PC-9 (cell line): ENCODE measurements at regions not wholly inside any gene's neighbourhood (a gene's known extent, or its start where the extent isn't known, plus 50 kb on each side); places are given as distances from the start of the nearest gene placed in this dataset.

Experiments used
- BruUV-seq: library from RNA; stranded (reverse); fragments of 400-500 nt; replicated peaks from 2 replicates; lab custom pipeline; 2021; lab: Mats Ljungman, UMichigan
- CTCF ChIA-PET: fragments of 300-600 bp; sonication (Branson Sonifier 250); formaldehyde crosslinking; loops from one replicate; lab custom pipeline; 2022; ENCODE audit warnings: antibody characterized with exemption; lab: Charles Lee
- POLR2A ChIA-PET: fragments of 300-600 bp; sonication (Branson Sonifier 250); formaldehyde crosslinking; loops from one replicate; lab custom pipeline; 2022; ENCODE audit warnings: antibody characterized with exemption; ENCODE audit not compliant: unreplicated experiment; lab: Charles Lee
- DNase-seq, 2 experiments: peaks; one replicate each; pipeline versions ENCODE4 v3.0.0 to v3.0.0-alpha.2; 2015 to 2022; ENCODE audit warnings: mixed read lengths in 1 of 2
- H2AFZ ChIP-seq: fragments of 200-600 bp; sonication (generic); 2 replicates; pipeline ENCODE4 v1.8.1; 2017; ENCODE audit warnings: antibody characterized with exemption
- H3F3A ChIP-seq: fragments of 200-600 bp; sonication (generic); 2 replicates; pipeline ENCODE4 v1.8.1; 2017; ENCODE audit warnings: antibody characterized with exemption, mild to moderate bottlenecking, low read depth; ENCODE audit not compliant: insufficient read depth
- H3K27ac ChIP-seq: fragments of 200-600 bp; sonication (generic); 2 replicates; pipeline ENCODE4 v1.6.1; 2016; ENCODE audit warnings: mixed run types
- H3K27me3 ChIP-seq: fragments of 200-600 bp; sonication (generic); 2 replicates; pipeline ENCODE4 v1.6.1; 2016; ENCODE audit warnings: low read depth, mixed run types; ENCODE audit not compliant: insufficient read depth
- H3K36me3 ChIP-seq: fragments of 200-600 bp; sonication (generic); 2 replicates; pipeline ENCODE4 v1.6.1; 2016; ENCODE audit warnings: low read depth, mixed run types
- H3K4me1 ChIP-seq: fragments of 200-600 bp; sonication (generic); replicated peaks from 2 replicates; pipeline ENCODE4 v1.6.1; 2016; ENCODE audit warnings: mixed run types; ENCODE audit not compliant: insufficient read depth
- H3K4me2 ChIP-seq: fragments of 200-600 bp; sonication (generic); 2 replicates; pipeline ENCODE4 v1.6.1; 2017; ENCODE audit warnings: mixed run types
- H3K4me3 ChIP-seq: fragments of 200-600 bp; sonication (generic); 2 replicates; pipeline ENCODE4 v1.6.1; 2016; ENCODE audit warnings: mixed run types
- H3K79me2 ChIP-seq: fragments of 200-600 bp; sonication (generic); 2 replicates; pipeline ENCODE4 v1.6.1; 2017; ENCODE audit warnings: low read depth, mixed run types
- H3K9me2 ChIP-seq: fragments of 200-600 bp; sonication (generic); 2 replicates; pipeline ENCODE4 v1.8.1; 2017; ENCODE audit warnings: mild to moderate bottlenecking; ENCODE audit not compliant: insufficient read depth
- H3K9me3 ChIP-seq: fragments of 200-600 bp; sonication (generic); 2 replicates; pipeline ENCODE4 v1.8.1; 2016; ENCODE audit warnings: low read depth; ENCODE audit not compliant: insufficient read depth
- H4K20me1 ChIP-seq: fragments of 200-600 bp; sonication (generic); 2 replicates; pipeline ENCODE4 v1.8.1; 2017; ENCODE audit not compliant: insufficient read depth
- EZH2 ChIP-seq: fragments of 200-600 bp; sonication (generic); IDR thresholded peaks from 2 replicates; pipeline ENCODE4 v1.8.0; 2017; ENCODE audit warnings: antibody characterized with exemption, low read depth
- intact Hi-C: fragments of 100-400 bp; cut with micrococcal nuclease; formaldehyde crosslinking; loops from one replicate; pipeline ENCODE4 v1.10.0; 2022; ENCODE audit not compliant: unreplicated experiment
- TF ChIP-seq, protein P1 (sequence below): fragments of 200-600 bp; sonication (generic); conservative IDR thresholded peaks from 2 replicates; pipeline ENCODE4 v1.6.1; 2017; ENCODE audit warnings: mixed run types, antibody characterized with exemption, mild to moderate bottlenecking, moderate library complexity

DNA sequence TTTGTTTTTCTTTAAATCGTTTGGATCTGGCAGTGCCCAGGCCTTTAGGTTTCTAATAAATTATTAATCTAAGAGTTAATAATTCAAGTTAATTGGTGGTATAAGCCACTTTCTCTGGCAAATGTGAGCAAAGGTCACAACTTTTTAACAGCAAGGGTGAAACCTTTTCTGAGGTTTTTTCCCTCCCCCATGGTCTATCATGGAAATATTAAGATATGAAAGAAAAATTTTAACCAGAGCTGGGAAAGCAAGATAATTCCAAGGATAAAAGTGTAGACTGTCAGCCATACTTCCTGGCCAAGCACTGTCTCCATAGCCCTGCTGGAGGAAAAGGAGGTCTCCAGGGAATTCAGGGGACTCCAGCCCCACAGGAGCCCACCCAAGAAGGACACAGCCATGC lies 341.2 kb downstream of the SETD4 start:
- intact Hi-C loops: no loop called here
- Histone ChIP-seq H3K9me2 (no peaks in the 10 kb centered on the region), H3K27ac (no peak overlapping the region), H3K4me2 (no peak overlapping the region), H2AFZ (no peak overlapping the region), H3K36me3 (no peaks in the 10 kb centered on the region), H3K4me3 (no peak overlapping the region), H3K9me3 (no peaks in the 10 kb centered on the region), H3K79me2 (no peaks in the 10 kb centered on the region), H4K20me1 (no peaks in the 10 kb centered on the region), H3F3A (no peaks in the 10 kb centered on the region), H3K27me3 (no peaks in the 10 kb centered on the region), H3K4me1 (no peaks in the 10 kb centered on the region)
- no peak for DNase-seq
- POLR2A ChIA-PET: no interaction called here
- no peak for TF ChIP-seq EZH2
- TF ChIP-seq, protein P1, sequence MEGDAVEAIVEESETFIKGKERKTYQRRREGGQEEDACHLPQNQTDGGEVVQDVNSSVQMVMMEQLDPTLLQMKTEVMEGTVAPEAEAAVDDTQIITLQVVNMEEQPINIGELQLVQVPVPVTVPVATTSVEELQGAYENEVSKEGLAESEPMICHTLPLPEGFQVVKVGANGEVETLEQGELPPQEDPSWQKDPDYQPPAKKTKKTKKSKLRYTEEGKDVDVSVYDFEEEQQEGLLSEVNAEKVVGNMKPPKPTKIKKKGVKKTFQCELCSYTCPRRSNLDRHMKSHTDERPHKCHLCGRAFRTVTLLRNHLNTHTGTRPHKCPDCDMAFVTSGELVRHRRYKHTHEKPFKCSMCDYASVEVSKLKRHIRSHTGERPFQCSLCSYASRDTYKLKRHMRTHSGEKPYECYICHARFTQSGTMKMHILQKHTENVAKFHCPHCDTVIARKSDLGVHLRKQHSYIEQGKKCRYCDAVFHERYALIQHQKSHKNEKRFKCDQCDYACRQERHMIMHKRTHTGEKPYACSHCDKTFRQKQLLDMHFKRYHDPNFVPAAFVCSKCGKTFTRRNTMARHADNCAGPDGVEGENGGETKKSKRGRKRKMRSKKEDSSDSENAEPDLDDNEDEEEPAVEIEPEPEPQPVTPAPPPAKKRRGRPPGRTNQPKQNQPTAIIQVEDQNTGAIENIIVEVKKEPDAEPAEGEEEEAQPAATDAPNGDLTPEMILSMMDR: no peak
- BruUV-seq: no TSS peak
- CTCF ChIA-PET: no interaction called here

DNA sequence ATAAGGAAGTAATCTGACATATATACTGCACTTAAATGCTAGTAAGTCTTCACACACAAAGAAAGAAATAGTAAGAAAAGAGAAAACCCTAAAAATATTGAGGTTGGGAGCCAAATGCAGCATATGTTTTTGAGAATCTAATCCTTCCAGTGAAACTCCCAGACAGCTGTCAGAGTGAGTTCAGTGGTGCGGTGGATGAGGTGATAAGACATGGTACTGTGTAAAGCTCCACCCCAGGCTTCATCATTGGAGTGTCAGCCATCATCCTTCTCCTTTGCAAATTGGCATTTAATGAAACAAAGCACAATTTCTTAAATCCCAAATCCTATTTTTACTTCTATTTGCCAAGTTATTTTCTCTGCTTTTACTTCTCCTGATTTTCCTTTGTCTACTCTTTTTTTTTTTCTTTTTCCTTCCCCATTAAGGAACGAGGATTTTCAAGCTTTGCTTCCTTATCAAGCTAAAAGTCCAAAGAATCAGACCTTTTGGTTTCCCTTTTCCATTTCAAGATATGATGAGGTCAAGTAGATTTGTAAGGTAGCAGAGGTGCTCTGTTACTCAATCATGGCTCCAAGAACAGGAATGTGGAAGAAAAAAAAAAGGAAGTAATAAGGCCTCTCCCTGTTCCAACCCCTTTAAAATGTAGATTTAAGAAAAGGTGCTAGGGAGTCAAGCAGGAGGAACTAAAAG lies 343.3 kb downstream of the SETD4 start:
- H3K9me2 ChIP-seq: no peaks in the 10 kb centered on the region
- H3K4me2 ChIP-seq: no peak overlapping the region
- TF ChIP-seq EZH2: no peak
- TF ChIP-seq, protein P1: no peak
- no peaks in the 10 kb centered on the region for H3K36me3 ChIP-seq
- H3K27me3 ChIP-seq: no peaks in the 10 kb centered on the region
- POLR2A ChIA-PET: no interaction called here
- H3K4me3 ChIP-seq: no peak overlapping the region
- H3K27ac ChIP-seq: no peak overlapping the region
- no peak overlapping the region for H2AFZ ChIP-seq
- CTCF ChIA-PET: no interaction called here
- H3K79me2 ChIP-seq: no peaks in the 10 kb centered on the region
- no TSS peak for BruUV-seq
- H3K4me1 ChIP-seq: no peaks in the 10 kb centered on the region
- H3F3A ChIP-seq: no peaks in the 10 kb centered on the region
- no peaks in the 10 kb centered on the region for H4K20me1 ChIP-seq
- no peaks in the 10 kb centered on the region for H3K9me3 ChIP-seq
- no peak for DNase-seq
- intact Hi-C loops: no loop called here

DNA sequence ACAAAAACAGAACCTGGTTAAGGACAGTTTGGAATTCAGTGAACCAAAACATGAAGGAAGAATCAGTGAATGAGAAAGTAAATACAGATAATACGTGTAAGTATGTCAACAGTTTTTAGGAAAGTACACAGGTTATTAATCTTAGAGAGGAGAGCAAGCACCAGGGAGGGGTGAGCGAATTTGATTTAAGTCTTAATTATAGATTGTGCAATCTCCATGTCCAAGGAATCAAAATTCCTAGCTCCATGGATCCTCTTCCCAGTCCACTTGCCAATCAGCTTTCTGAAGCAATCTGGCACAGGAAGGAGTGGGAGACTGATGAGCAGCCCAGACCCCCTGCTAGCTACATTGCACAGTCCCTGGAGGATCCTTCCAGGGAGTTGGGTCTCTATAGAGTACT lies 346.4 kb downstream of the SETD4 start:
- Histone ChIP-seq H2AFZ (no peak overlapping the region), H3K9me2 (no peaks in the 10 kb centered on the region), H3K4me1 (no peaks in the 10 kb centered on the region), H3K9me3 (no peaks in the 10 kb centered on the region), H3K4me3 (no peak overlapping the region), H3K27ac (no peak overlapping the region), H3K4me2 (no peak overlapping the region), H3K27me3 (no peaks in the 10 kb centered on the region), H3K36me3 (no peaks in the 10 kb centered on the region), H3F3A (no peaks in the 10 kb centered on the region), H4K20me1 (no peaks in the 10 kb centered on the region), H3K79me2 (no peaks in the 10 kb centered on the region)
- TF ChIP-seq, protein P1: no peak
- no peak for TF ChIP-seq EZH2
- DNase-seq: no peak
- CTCF ChIA-PET: no interaction called here
- intact Hi-C loops: no loop called here
- POLR2A ChIA-PET: no interaction called here
- no TSS peak for BruUV-seq
